Keratinocyte (primary cell): ENCODE measurements at regions not wholly inside any gene's neighbourhood (a gene's known extent, or its start where the extent isn't known, plus 50 kb on each side); places are given as distances from the start of the nearest gene placed in this dataset.

Experiments used
- EZH2 ChIP-seq: IDR thresholded peaks from one replicate; pipeline ENCODE4 v1.6.1; 2012; ENCODE audit warnings: inconsistent platforms, mild to moderate bottlenecking, low read length, moderate library complexity
- TF ChIP-seq, protein P1 (sequence below), 3 experiments: IDR thresholded peaks in 1 of 3; conservative IDR thresholded peaks in 1 of 3; optimal IDR thresholded peaks in 1 of 3; 2 replicates in 2 of 3; 3 replicates in 1 of 3; pipeline versions ENCODE3 to v1.5.1; 2011; ENCODE audit warnings: low read length in 3 of 3, mild to moderate bottlenecking in 3 of 3, moderate library complexity in 2 of 3, control low read depth in 1 of 3, inconsistent platforms in 1 of 3; ENCODE audit not compliant: insufficient read depth in 2 of 3; ENCODE audit errors: extremely low read depth in 1 of 3

DNA sequence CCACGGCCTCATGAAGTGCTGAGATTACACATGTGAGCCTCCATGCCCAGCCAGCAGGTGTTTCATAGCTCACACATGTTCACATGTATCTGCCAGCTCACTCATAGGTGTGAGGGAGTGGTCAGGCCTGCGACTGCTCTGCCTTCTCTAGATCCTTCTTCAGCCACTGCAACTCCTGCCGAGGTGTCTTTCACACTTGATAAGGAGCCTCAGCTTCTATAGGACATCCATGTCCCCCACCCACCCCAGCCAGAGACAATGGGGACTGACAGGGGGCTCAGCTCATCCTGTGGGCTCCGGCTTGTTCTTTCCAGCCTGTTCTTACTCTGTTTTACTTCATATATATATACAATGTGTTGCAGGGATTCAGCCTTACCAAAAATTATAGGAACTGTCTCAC is 286.5 kb upstream of the MGAT5 start:
- no peak for TF ChIP-seq EZH2
- TF ChIP-seq, protein P1, sequence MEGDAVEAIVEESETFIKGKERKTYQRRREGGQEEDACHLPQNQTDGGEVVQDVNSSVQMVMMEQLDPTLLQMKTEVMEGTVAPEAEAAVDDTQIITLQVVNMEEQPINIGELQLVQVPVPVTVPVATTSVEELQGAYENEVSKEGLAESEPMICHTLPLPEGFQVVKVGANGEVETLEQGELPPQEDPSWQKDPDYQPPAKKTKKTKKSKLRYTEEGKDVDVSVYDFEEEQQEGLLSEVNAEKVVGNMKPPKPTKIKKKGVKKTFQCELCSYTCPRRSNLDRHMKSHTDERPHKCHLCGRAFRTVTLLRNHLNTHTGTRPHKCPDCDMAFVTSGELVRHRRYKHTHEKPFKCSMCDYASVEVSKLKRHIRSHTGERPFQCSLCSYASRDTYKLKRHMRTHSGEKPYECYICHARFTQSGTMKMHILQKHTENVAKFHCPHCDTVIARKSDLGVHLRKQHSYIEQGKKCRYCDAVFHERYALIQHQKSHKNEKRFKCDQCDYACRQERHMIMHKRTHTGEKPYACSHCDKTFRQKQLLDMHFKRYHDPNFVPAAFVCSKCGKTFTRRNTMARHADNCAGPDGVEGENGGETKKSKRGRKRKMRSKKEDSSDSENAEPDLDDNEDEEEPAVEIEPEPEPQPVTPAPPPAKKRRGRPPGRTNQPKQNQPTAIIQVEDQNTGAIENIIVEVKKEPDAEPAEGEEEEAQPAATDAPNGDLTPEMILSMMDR (optimal IDR thresholded peaks at IDR 0.05 in 1 of 3, IDR thresholded peaks at IDR 0.05 in 1 of 3, conservative IDR thresholded peaks at IDR 0.05 in 1 of 3; ENCODE audit: extremely low read depth in 1 of 3, insufficient read depth in 2 of 3, low read length in 3 of 3) = no peak
